Urinary bladder (tissue), 3 donors: ENCODE measurements at regions not wholly inside any gene's neighbourhood (a gene's known extent, or its start where the extent isn't known, plus 50 kb on each side); places are given as distances from the start of the nearest gene placed in this dataset.
"Not testable (repeated sequence)": the region's sequence is repeated elsewhere in the genome, so short reads cannot be mapped to it uniquely, and the experiment has no call there.

Experiments used
- DNase-seq: peaks from one replicate; pipeline ENCODE4 v3.0.0-alpha.2; 2015; ENCODE audit errors: extremely low spot score
- H3K27ac ChIP-seq: one replicate; pipeline ENCODE4 v1.5.1; 2013; ENCODE audit warnings: low read depth, mild to moderate bottlenecking, moderate library complexity
- H3K36me3 ChIP-seq: one replicate; pipeline ENCODE4 v1.6.1; 2013; ENCODE audit warnings: mild to moderate bottlenecking, moderate library complexity; ENCODE audit not compliant: insufficient read depth
- H3K4me1 ChIP-seq: one replicate; pipeline ENCODE4 v1.6.1; 2013; ENCODE audit warnings: mild to moderate bottlenecking, moderate library complexity; ENCODE audit not compliant: insufficient read depth
- H3K4me3 ChIP-seq: one replicate; pipeline ENCODE4 v1.5.1; 2013; ENCODE audit warnings: low read depth, low read length
- WGBS: extraction: QIAGEN DNeasy Blood & Tissue Kit; methylation state at CpG from one replicate; pipeline ENCODE4 v1.1.7; 2013; 5-methylcytosine and 5-hydroxymethylcytosine counted together
- donor health status: healthy with polysubstance abuse.
- donor health status: healthy.

- Histone ChIP-seq H3K4me1 (no peaks in the 10 kb centered on the region), H3K4me3 (no peak overlapping the region), H3K36me3 (no peaks in the 10 kb centered on the region), H3K27ac (no peak overlapping the region)
- DNase-seq = no peak
Measured at GRCh38 chr21:38097789-38098188, 159.0 kb upstream of the KCNJ15 start.

GRCh38 chr21:38112219-38112789 is 144.5 kb upstream of the KCNJ15 start:
- Histone ChIP-seq H3K36me3 (no peaks in the 10 kb centered on the region), H3K27ac (no peak overlapping the region), H3K4me3 (no peak overlapping the region), H3K4me1 (no peaks in the 10 kb centered on the region)
- WGBS = 100% methylated on average over 3 of the region's 3 CpGs
- DNase-seq = no peak

DNA sequence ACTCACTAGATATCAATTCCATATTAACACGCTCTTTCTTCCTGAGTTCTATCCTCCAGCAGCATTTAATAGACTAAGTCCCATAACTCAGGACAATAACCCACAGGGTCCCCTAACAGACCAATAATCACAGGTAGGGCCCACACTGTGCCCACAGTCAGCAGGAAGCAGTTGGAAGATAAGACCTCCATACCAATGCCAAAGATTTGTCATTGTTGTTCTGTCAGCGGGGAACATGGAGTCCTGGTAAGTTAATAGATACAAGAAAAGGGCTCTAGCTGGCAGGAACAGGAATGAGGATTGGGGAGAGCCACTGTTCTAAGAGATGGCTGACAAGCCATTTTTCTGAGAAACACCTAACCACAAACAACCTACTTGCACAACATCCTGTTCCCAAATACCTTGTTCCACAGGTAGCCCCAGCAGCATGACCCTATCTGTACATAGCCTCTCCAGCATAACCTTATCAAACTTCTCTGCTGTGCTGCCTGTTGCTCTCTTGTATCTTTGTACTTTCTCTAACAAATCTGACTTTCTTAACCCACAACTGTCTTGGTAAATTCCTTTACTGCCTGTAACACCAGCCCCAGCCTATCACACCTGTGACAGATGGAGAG is 142.0 kb upstream of the KCNJ15 start:
- 94% methylated on average over 2 of the region's 2 CpGs for WGBS
- no peak overlapping the region for H3K4me3 ChIP-seq
- no peak overlapping the region for H3K27ac ChIP-seq
- no peaks in the 10 kb centered on the region for H3K4me1 ChIP-seq
- DNase-seq = no peak
- H3K36me3 ChIP-seq = no peaks in the 10 kb centered on the region

DNA sequence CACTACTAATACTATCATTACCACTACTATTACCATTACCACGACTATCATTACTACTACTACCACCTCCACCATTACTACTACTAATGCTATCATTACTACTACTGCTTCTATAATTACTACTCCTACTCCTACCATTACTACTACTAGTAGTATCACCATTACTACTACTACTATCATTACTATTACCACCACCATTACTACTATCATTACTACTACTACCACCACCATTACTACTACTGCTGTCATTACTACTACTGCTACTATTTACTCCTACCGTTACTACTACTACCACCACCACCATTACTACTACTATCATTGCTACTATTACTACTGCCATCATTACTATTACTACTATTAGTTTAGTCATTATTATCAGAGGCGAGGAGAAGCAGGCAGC is 140.9 kb upstream of the KCNJ15 start:
- no peak for DNase-seq
- H3K4me3 ChIP-seq = no peak overlapping the region
- WGBS = 97% methylated on average over 3 of the region's 3 CpGs
- no peaks in the 10 kb centered on the region for H3K4me1 ChIP-seq
- H3K36me3 ChIP-seq = no peaks in the 10 kb centered on the region
- H3K27ac ChIP-seq = no peak overlapping the region

- Histone ChIP-seq H3K27ac (no peak overlapping the region), H3K36me3 (no peaks in the 10 kb centered on the region), H3K4me3 (no peak overlapping the region), H3K4me1 (no peaks in the 10 kb centered on the region)
- 83% methylated on average over 4 of the region's 4 CpGs for WGBS
- DNase-seq = no peak
Measured at GRCh38 chr21:38119793-38120192, 137.0 kb upstream of the KCNJ15 start.

- H3K4me3 ChIP-seq, H3K4me1 ChIP-seq, DNase-seq, H3K27ac ChIP-seq, H3K36me3 ChIP-seq: not testable (repeated sequence)
- WGBS = 95% methylated on average over 6 of the region's 6 CpGs
Measured at GRCh38 chr21:38120679-38120983, 136.2 kb upstream of the KCNJ15 start.

- Histone ChIP-seq H3K27ac (no peak overlapping the region), H3K36me3 (no peaks in the 10 kb centered on the region), H3K4me3 (no peak overlapping the region), H3K4me1 (no peaks in the 10 kb centered on the region)
- no peak for DNase-seq
- 84% methylated on average over 32 of the region's 32 CpGs for WGBS
Measured at GRCh38 chr21:38120984-38121855, 135.6 kb upstream of the KCNJ15 start.

DNA sequence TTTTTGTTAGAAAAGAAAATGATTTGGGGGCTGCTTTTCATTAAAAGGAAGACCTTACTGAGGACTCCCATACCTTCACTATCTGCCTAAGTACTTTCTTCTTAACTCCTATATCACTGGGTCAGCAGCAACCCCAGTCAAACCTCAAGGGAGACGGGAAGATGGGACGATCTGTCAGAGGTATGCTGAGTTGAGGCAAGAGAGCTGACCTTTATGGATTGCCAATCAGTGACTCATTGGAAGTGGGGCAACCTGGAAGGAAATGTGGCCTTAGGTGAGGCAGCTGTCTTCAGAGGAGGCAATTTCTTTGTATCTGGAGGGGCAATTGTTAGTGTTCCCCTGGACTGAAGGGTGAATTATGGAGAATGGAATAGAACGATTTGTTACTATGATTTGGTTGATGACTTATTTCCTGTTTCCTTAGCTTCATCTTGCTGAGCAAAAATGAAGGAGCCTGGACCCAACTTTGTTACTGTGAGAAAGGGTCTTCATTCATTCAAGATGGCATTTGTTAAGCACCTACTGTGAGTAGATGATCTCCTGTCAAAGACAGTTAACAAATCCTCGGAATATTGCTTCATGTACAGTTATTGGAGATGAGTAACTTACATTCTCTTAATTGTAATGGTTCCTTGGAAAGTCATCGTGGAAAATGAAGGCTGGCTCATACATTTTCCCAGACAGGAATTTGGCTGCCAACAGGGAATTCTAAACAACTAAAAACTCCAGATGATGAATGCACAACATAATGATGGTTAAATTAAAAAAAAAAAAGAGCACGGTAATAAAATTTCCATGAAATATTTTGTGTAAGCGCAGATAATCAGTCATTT is 134.7 kb upstream of the KCNJ15 start:
- Histone ChIP-seq H3K36me3 (no peaks in the 10 kb centered on the region), H3K4me3 (no peak overlapping the region), H3K4me1 (no peaks in the 10 kb centered on the region), H3K27ac (no peak overlapping the region)
- no peak for DNase-seq
- WGBS = 81% methylated on average over 7 of the region's 7 CpGs

DNA sequence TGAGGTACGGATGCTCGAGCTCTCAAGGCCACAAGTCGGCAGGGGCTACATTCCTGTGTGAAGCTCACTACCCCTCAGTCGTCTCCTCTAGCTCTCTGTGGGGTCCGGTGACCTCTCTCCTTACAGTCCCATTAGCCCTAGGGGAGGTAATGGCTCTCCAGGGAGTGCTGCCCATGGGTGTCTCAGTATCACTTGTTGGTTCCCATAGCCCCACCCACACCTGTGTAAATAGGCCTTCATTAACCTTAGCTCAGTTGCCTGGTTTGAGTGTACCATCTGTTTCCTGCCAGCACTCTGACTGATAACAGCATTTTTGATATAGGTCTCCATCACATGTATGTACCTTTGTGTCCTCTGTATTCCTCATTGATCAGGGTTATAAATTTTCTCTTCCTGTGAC is 133.2 kb upstream of the KCNJ15 start:
- no peaks in the 10 kb centered on the region for H3K36me3 ChIP-seq
- no peak overlapping the region for H3K27ac ChIP-seq
- no peak for DNase-seq
- H3K4me3 ChIP-seq = no peak overlapping the region
- 86% methylated on average over 5 of the region's 5 CpGs for WGBS
- H3K4me1 ChIP-seq = no peaks in the 10 kb centered on the region

GRCh38 chr21:38126666-38127303 is 130.0 kb upstream of the KCNJ15 start:
- Histone ChIP-seq H3K4me1 (no peaks in the 10 kb centered on the region), H3K27ac (no peak overlapping the region), H3K4me3 (no peak overlapping the region), H3K36me3 (no peaks in the 10 kb centered on the region)
- no peak for DNase-seq
- whole genome bisulfite sequencing = 31% methylated on average over 8 of the region's 8 CpGs

DNA sequence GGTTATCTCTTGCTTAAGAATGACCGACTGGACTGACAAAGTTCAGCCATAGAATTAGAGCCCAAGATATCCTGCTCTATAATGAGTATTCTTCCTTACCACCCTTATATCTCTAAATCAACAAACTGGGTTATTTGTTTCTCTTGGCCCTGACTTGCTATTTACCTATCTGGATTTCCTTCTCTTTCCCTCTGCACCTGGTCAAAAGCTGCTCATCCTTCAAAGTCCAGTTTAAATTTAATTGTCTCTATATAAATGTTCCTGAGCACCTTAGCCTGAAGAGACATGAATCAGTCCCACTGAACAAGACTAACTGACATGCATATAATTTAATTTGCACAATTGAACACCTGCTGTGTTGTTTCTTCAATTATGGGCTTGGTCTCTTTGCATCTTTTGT is 127.1 kb upstream of the KCNJ15 start:
- Histone ChIP-seq H3K4me3 (no peak overlapping the region), H3K4me1 (no peaks in the 10 kb centered on the region), H3K36me3 (no peaks in the 10 kb centered on the region), H3K27ac (no peak overlapping the region)
- 83% methylated on average over 1 of the region's 1 CpG for WGBS
- no peak for DNase-seq

DNA sequence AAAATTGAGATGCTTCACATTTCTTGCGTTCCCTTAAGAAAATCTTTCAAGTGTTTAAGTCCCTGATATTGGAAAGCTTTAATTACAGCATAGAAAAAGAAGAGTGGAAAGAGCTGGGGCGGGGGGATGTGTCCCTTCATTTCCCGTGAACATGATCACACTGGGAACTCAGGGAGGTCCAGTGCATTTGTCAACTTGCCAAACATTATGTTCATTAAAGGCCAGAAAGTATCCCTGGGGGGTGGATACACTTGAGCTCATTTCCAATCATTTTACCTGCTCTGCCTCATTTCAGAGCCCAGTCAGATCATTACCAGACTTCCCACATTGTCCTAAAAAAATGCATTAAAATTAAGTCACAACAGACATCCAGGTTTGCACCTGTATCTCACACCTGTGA is 123.6 kb upstream of the KCNJ15 start:
- H3K36me3 ChIP-seq = no peaks in the 10 kb centered on the region
- WGBS = 78% methylated on average over 3 of the region's 3 CpGs
- H3K4me1 ChIP-seq = no peaks in the 10 kb centered on the region
- no peak for DNase-seq
- no peak overlapping the region for H3K4me3 ChIP-seq
- no peak overlapping the region for H3K27ac ChIP-seq

- no peaks in the 10 kb centered on the region for H3K4me1 ChIP-seq
Measured at GRCh38 chr21:38134084-38134873, 122.5 kb upstream of the KCNJ15 start.

More at GRCh38 chr21:38134084-38134873, 122.5 kb upstream of the KCNJ15 start:
- WGBS = 93% methylated on average over 3 of the region's 3 CpGs
- no peaks in the 10 kb centered on the region for H3K36me3 ChIP-seq
- no peak for DNase-seq
- H3K4me3 ChIP-seq = no peak overlapping the region
- no peak overlapping the region for H3K27ac ChIP-seq
